ENCODE measurements at regions not wholly inside any gene's neighbourhood (a gene's known extent, or its start where the extent isn't known, plus 50 kb on each side); places are given as distances from the start of the nearest gene placed in this dataset.

GRCh38 chr6:139919107-139920026, 544.9 kb upstream of the CITED2 start:
- TF ChIP-seq, protein P1, sequence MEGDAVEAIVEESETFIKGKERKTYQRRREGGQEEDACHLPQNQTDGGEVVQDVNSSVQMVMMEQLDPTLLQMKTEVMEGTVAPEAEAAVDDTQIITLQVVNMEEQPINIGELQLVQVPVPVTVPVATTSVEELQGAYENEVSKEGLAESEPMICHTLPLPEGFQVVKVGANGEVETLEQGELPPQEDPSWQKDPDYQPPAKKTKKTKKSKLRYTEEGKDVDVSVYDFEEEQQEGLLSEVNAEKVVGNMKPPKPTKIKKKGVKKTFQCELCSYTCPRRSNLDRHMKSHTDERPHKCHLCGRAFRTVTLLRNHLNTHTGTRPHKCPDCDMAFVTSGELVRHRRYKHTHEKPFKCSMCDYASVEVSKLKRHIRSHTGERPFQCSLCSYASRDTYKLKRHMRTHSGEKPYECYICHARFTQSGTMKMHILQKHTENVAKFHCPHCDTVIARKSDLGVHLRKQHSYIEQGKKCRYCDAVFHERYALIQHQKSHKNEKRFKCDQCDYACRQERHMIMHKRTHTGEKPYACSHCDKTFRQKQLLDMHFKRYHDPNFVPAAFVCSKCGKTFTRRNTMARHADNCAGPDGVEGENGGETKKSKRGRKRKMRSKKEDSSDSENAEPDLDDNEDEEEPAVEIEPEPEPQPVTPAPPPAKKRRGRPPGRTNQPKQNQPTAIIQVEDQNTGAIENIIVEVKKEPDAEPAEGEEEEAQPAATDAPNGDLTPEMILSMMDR (IDR thresholded peaks at IDR 0.05; ENCODE audit: insufficient read depth, low read length, severe bottlenecking) = no peak
- H3K36me3 ChIP-seq (ENCODE audit: control insufficient read depth, insufficient read depth, low read length) = no peaks in the 10 kb centered on the region
- H3K27me3 ChIP-seq (ENCODE audit: control insufficient read depth, insufficient read depth, low read length) = no peaks in the 10 kb centered on the region
- no peak for DNase-seq (ENCODE audit: low read depth)
- FAIRE-seq = no peak
- no peak overlapping the region for H3K4me3 ChIP-seq (ENCODE audit: low read depth, low read length)

DNA sequence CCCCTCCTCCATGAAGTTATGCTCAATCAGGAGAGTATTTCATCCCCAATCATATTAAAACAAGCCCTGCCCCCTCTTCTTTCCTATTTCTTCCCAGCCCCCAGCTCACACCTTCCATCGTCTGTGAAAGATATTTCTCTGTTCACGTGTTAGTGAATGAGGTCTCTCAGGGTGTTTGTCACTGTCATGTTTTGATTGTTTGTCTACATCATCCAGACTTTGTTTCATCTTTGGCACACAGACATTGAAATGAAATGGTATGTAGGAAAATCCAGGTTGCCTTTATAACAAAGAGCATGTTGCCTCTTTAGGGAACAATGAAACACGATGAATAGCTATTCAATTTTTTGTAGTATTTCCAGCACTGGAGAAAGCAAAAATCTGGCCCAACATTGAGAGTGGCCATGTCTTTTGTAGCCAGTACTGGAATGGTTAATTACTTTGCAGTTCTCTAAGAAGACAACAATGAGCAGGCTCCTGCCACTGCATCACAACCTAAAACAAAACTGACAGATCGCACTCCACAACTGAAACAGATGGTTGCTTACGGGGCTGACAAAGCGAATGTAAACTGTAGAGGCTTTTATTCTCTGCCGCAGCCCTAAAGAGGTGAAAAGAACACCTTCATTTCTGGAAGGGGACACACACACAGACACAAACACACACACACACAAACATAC, 543.6 kb upstream of the CITED2 start:
- FAIRE-seq = no peak

GRCh38 chr6:139914910-139915309, 540.5 kb upstream of the CITED2 start:
- no peaks in the 10 kb centered on the region for H3K36me3 ChIP-seq (ENCODE audit: control insufficient read depth, insufficient read depth, low read length)
- FAIRE-seq (no peak), DNase-seq (ENCODE audit: low read depth) (no peak)
- TF ChIP-seq, protein P1 (IDR thresholded peaks at IDR 0.05; ENCODE audit: insufficient read depth, low read length, severe bottlenecking) = no peak
- H3K27me3 ChIP-seq (ENCODE audit: control insufficient read depth, insufficient read depth, low read length) = no peaks in the 10 kb centered on the region
- no peak overlapping the region for H3K4me3 ChIP-seq (ENCODE audit: low read depth, low read length)

More for the DNA sequence above, 543.6 kb upstream of the CITED2 start:
- Histone ChIP-seq H3K27me3 (ENCODE audit: control insufficient read depth, insufficient read depth, low read length) (no peaks in the 10 kb centered on the region), H3K4me3 (ENCODE audit: low read depth, low read length) (no peak overlapping the region), H3K36me3 (ENCODE audit: control insufficient read depth, insufficient read depth, low read length) (no peaks in the 10 kb centered on the region)
- DNase-seq (ENCODE audit: low read depth) = no peak
- TF ChIP-seq, protein P1 (IDR thresholded peaks at IDR 0.05; ENCODE audit: insufficient read depth, low read length, severe bottlenecking) = no peak

- no peak for FAIRE-seq
- no peaks in the 10 kb centered on the region for H3K36me3 ChIP-seq (ENCODE audit: control insufficient read depth, insufficient read depth, low read length)
These were observed 538.4 kb upstream of the CITED2 start for GRCh38 chr6:139912735-139913400.

GRCh38 chr6:139909992-139910391, 535.5 kb upstream of the CITED2 start:
- Histone ChIP-seq H3K4me3 (ENCODE audit: low read depth, low read length) (no peak overlapping the region), H3K36me3 (ENCODE audit: control insufficient read depth, insufficient read depth, low read length) (no peaks in the 10 kb centered on the region), H3K27me3 (ENCODE audit: control insufficient read depth, insufficient read depth, low read length) (no peaks in the 10 kb centered on the region)
- FAIRE-seq (no peak), DNase-seq (ENCODE audit: low read depth) (peak; percentile 52)
- TF ChIP-seq, protein P1 (IDR thresholded peaks at IDR 0.05; ENCODE audit: insufficient read depth, low read length, severe bottlenecking) = no peak

More at GRCh38 chr6:139912735-139913400, 538.4 kb upstream of the CITED2 start:
- no peak for DNase-seq (ENCODE audit: low read depth)
- Histone ChIP-seq H3K4me3 (ENCODE audit: low read depth, low read length) (no peak overlapping the region), H3K27me3 (ENCODE audit: control insufficient read depth, insufficient read depth, low read length) (no peaks in the 10 kb centered on the region)
- TF ChIP-seq, protein P1 (IDR thresholded peaks at IDR 0.05; ENCODE audit: insufficient read depth, low read length, severe bottlenecking) = no peak

All from bronchial epithelial cell (primary cell).